DMS 273 (cell line): ENCODE measurements at regions not wholly inside any gene's neighbourhood (a gene's known extent, or its start where the extent isn't known, plus 50 kb on each side); places are given as distances from the start of the nearest gene placed in this dataset.
"Not testable (repeated sequence)": the region's sequence is repeated elsewhere in the genome, so short reads cannot be mapped to it uniquely, and the experiment has no call there.

Experiments used
- DNase-seq: peaks from one replicate; lab custom pipeline; 2025; ENCODE audit not compliant: unreplicated experiment; lab: John Stamatoyannopoulos, UW

DNA sequence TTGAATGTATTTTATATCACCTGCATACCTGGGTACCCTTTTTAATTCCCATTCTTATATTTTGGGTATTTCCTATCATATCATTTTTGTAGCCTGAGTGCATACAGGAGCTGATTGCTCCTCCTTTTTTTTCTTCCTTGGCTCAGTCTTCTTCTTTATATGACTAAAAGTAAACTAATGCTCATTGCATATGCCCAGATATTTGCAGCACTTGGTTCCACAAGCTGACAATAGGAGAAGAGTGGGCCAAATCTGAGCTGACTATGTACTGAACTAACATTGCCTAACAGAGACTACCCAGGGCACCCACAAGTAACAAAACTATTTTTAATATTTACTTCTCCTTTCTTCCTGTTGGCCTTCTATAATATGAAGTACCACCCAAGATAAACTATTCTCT, 131.7 kb upstream of the SPOPL start:
- DNase-seq, result no peak

GRCh38 chr2:138373993-138374408, 127.6 kb upstream of the SPOPL start:
- peak; percentile 59 for DNase-seq

- DNase-seq, result no peak
Measured at GRCh38 chr2:138381373-138381772, 120.2 kb upstream of the SPOPL start.

GRCh38 chr2:138382672-138383071, 118.9 kb upstream of the SPOPL start:
- no peak for DNase-seq

DNA sequence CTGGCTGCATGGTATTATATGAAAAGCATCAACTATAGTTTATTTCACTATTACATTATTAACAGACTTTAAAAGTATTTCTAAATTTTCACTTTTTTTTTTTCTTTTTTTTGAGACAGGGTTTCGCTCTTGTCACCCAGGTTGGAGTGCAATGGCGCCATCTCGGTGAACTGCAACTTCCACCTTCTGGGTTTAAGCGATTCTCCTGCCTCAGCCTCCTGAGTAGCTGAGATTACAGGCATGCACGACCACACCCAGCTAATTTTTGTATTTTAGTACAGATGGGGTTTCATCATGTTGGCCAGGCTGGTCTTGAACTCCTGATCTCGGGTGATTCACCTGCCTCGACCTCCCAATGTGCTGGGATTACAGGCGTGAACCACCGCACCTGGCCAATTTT, 115.4 kb upstream of the SPOPL start:
- DNase-seq, result not testable (repeated sequence)

DNA sequence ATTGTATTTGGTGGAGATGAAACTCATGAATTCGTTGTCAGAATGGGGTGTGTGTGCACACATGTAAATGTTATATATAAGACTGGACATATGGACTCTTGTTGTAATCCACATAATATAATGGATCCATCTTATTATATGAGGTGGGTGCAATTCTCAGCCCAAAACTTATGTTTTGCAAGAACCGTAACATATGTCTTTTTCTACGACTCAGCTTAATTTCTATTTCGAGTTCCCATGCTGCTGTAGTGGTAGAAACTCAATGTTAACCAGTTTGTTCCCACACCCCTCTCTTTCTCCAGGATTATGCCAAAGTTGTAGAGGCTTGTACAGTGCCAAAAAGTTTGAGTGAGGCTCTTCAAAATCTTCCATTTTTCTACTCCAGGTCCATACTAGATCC, 112.5 kb upstream of the SPOPL start:
- DNase-seq, result no peak

DNA sequence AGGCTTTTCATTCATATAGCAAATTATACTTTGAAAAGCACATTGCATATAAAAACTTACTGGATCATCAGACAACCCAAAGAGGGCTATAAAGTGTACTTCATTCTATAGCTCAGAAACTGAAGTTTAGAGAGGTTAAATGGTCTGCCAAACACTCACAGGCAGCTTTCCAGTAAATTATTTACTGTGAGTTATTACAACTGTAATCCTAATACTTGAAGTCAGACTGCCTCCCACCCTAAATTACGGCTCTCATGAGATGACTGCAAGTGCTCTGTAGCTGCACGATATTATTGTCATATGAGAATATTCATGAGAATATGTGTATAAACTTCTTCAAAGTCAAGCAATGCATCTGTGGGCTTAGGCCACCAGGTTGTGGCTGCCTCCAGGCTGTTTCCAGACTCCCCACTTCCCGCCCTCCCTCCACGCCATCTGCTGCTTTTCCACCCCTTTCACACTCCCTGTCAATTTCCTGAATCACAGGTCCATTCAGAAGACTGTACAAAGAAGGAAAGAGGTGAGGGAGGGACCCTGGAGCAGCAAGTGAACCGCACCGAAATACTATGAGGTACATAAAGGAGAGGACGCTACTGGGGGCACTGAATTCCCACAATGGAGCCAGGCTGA, 111.1 kb upstream of the SPOPL start:
- peak; percentile 92 for DNase-seq

GRCh38 chr2:138391946-138392345, 109.6 kb upstream of the SPOPL start:
- no peak for DNase-seq

GRCh38 chr2:138395565-138396306, 105.8 kb upstream of the SPOPL start:
- peak; percentile 3 for DNase-seq

- no peak for DNase-seq
Measured at GRCh38 chr2:138396843-138397242, 104.7 kb upstream of the SPOPL start.

GRCh38 chr2:138403431-138403927, 98.1 kb upstream of the SPOPL start:
- DNase-seq, result no peak

- no peak for DNase-seq
Measured at GRCh38 chr2:138414014-138414413, 87.6 kb upstream of the SPOPL start.

DNA sequence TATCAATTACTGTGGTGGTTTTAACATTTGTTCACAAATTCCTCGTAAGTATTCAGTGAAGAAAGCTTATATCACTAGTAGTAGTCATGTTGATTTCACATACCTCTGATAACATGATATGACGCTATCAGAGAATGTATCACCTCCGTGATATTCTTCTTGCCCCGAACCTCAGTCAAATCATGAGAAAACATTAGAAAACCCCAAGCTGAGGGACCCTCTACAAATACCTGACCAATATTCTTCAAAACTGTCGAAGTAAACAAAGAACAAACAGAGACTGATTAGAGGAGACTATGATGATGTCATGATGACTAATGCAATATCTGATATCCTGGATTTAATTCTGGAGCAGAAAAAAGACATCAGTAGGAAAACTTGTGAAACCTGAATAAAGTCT, 85.6 kb upstream of the SPOPL start:
- no peak for DNase-seq

GRCh38 chr2:138418453-138418852, 83.1 kb upstream of the SPOPL start:
- DNase-seq, result no peak

DNA sequence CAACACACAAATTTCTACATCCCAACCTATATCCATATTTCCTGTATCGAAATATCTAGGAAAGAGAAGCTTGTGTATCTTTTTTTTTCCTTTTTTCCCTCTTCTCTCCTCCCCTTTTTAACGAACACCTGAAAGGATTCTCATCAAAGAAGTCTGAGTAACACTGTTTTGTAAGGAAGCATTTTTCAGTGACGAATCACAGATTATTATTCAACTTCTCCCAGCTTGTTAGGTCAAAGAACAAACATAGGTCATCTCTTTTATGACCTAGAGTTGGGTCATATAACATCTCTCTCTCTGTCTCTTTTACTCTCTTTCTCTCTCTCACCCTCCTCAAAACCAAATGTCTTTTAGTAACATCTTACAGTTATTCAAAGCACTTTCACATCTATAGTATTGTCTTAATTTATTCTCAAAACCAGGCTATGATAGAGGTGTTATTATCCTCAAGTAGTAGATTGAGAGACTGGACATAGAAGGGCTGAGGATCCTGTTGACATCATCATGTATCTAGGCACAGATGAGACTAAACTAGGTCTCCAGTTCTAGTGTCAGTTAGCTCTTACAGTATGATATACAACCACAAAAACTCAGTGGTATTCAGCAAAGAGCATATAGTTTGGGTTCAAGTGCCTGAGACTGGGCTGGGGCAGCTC, 80.1 kb upstream of the SPOPL start:
- no peak for DNase-seq

GRCh38 chr2:138421971-138422335, 79.6 kb upstream of the SPOPL start:
- DNase-seq, result peak; percentile 11

GRCh38 chr2:138423198-138423597, 78.4 kb upstream of the SPOPL start:
- no peak for DNase-seq

- no peak for DNase-seq
Measured at GRCh38 chr2:138423745-138424144, 77.8 kb upstream of the SPOPL start.

- DNase-seq, result no peak
Measured at GRCh38 chr2:138424436-138425140, 77.0 kb upstream of the SPOPL start.

DNA sequence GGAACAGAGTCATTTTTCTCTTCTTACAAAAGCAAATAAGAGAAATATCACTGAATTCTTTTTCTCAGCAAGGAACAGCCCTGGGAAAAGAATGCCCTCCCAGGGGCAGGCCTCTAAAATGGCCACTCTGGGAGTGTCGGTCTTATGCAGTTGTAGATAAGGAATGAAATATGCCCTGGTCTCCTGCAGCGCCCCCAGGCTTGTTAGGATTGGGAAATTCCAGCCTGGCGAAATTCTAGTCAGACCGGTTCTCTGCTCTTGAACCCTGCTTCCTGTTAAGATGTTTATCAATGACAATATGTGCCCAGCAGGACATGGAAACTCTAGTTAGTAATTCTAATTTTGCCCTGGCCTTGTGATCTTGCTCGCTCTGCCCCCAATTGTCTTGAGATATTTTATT, 75.5 kb upstream of the SPOPL start:
- DNase-seq, result peak; percentile 6

DNA sequence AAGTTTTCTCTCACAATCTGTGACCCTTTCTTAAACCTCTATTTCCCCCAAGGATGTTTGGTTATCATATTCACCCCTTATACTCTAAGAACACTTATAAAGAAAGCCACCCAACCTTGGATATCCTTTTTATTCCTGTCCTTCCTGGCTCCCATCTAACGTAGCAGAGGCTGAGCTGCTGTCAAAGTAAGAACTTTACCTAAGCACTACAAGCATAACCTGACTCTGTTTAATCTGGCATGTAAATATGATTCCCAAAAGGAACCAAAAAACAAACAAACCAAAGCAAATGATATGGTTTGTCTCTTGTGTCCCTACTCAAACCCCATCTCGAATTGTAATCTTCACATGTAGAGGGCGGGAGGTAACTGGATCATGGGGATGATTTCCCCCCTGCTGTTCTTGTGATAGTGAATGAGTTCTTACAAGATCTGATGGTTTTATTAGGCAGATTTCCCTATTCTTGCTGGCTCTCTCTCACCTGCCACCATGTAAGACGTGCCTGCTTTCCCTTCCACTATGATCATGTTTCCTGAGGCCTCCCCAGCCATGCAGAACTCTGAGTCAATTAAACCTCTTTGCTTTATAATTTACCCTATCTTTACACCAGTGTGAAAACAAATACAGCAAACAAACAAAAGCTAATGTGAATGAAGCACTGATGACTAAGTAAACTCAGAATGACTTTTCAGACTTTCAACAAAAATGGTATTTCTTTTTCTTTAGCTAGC, 72.7 kb upstream of the SPOPL start:
- no peak for DNase-seq
